ENCODE measurements at regions not wholly inside any gene's neighbourhood (a gene's known extent, or its start where the extent isn't known, plus 50 kb on each side); places are given as distances from the start of the nearest gene placed in this dataset.

DNA sequence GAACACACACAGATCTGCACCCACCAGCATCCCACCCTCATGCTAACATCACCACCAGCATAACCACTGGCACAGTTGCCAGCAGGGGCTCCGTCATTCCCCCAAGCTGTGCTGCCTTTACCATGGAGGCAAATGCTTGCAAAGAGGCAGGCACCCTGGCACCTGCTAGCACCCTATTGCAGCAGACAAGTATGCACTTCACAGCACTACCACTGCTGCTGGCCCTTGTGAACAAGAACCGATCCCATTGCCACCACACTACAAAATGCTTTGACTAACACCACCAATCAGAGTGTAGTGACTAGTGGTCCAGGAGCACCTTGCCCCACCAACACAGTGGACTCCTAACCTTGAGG lies 862.2 kb upstream of the DPPA4 start:
- TF ChIP-seq GATA2 (IDR thresholded peaks at IDR 0.05; ENCODE audit: low read depth, low read length) (no peak), GATA3 (IDR thresholded peaks at IDR 0.05; ENCODE audit: low read depth, low read length) (no peak)

Measured in SH-SY5Y (cell line).